ENCODE measurements at regions not wholly inside any gene's neighbourhood (a gene's known extent, or its start where the extent isn't known, plus 50 kb on each side); places are given as distances from the start of the nearest gene placed in this dataset.

DNA sequence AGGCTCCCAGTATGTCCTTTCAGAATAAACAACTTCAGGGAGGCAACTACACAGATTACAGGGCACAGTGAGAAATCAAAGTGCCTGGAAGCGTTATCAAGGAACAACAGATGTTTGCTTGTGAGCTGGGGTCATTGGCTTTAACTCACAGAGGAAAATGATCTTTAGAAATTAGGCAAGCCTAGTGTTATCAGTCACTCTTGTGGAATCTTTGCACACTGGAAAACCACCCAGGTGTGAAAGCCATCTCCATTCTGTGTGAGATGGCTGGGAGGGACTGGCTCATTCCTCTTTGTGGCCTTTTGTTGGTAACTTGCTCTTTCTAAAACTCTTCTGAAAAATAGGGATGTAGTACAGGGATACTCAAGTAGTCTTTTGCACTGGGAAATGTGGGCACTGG, 716.0 kb downstream of the XPNPEP1 start:
- no peaks in the 10 kb centered on the region for H3K36me3 ChIP-seq (replicated peaks; ENCODE audit: insufficient read depth, low read depth)
- no peaks in the 10 kb centered on the region for H3K9me3 ChIP-seq (ENCODE audit: low read depth)
- no peak overlapping the region for H2AFZ ChIP-seq
- TF ChIP-seq EZH2 (IDR thresholded peaks at IDR 0.05; ENCODE audit: borderline replicate concordance) = no peak
- no peak for TF ChIP-seq EZH2phosphoT487 (IDR thresholded peaks at IDR 0.05; ENCODE audit: low read depth, severe bottlenecking, unreplicated experiment)
- no peak for TF ChIP-seq CTCF (IDR thresholded peaks at IDR 0.05; ENCODE audit: poor library complexity)
- no peaks in the 10 kb centered on the region for H3K4me1 ChIP-seq (ENCODE audit: insufficient read depth)
- WGBS (ENCODE audit: low lambda C conversion rate, missing lambda C conversion rate) = 64% methylated on average over 1 of the region's 1 CpG
- peak overlapping the region; percentile 48 for H3K27ac ChIP-seq
- no peak for DNase-seq (ENCODE audit: low spot score)
- H3K79me2 ChIP-seq = no peaks in the 10 kb centered on the region
- no peaks in the 10 kb centered on the region for H3K27me3 ChIP-seq
- H4K20me1 ChIP-seq (ENCODE audit: insufficient read depth, poor library complexity, severe bottlenecking) = no peaks in the 10 kb centered on the region
- H3K9me2 ChIP-seq (replicated peaks; ENCODE audit: insufficient read depth) = no peaks in the 10 kb centered on the region
- no peak overlapping the region for H3K4me2 ChIP-seq
- H3K4me3 ChIP-seq = no peak overlapping the region

GRCh38 chr10:109205929-109206585, 717.3 kb downstream of the XPNPEP1 start:
- no peak overlapping the region for H2AFZ ChIP-seq
- H3K36me3 ChIP-seq (replicated peaks; ENCODE audit: insufficient read depth, low read depth) = no peaks in the 10 kb centered on the region
- H3K4me2 ChIP-seq = no peak overlapping the region
- H3K4me3 ChIP-seq = no peak overlapping the region
- H3K27me3 ChIP-seq = no peaks in the 10 kb centered on the region
- no peaks in the 10 kb centered on the region for H3K79me2 ChIP-seq
- no peaks in the 10 kb centered on the region for H4K20me1 ChIP-seq (ENCODE audit: insufficient read depth, poor library complexity, severe bottlenecking)
- WGBS (ENCODE audit: low lambda C conversion rate, missing lambda C conversion rate) = 60% methylated on average over 3 of the region's 3 CpGs
- no peaks in the 10 kb centered on the region for H3K9me3 ChIP-seq (ENCODE audit: low read depth)
- H3K27ac ChIP-seq = peak overlapping the region; percentile 48
- H3K9me2 ChIP-seq (replicated peaks; ENCODE audit: insufficient read depth) = no peaks in the 10 kb centered on the region
- DNase-seq (ENCODE audit: low spot score) = peak; percentile 49
- no peak for TF ChIP-seq CTCF (IDR thresholded peaks at IDR 0.05; ENCODE audit: poor library complexity)
- no peaks in the 10 kb centered on the region for H3K4me1 ChIP-seq (ENCODE audit: insufficient read depth)

- Histone ChIP-seq H3K79me2 (no peaks in the 10 kb centered on the region), H4K20me1 (ENCODE audit: insufficient read depth, poor library complexity, severe bottlenecking) (no peaks in the 10 kb centered on the region), H3K4me3 (no peak overlapping the region), H2AFZ (no peak overlapping the region), H3K27ac (no peak overlapping the region), H3K36me3 (replicated peaks; ENCODE audit: insufficient read depth, low read depth) (no peaks in the 10 kb centered on the region), H3K4me2 (no peak overlapping the region), H3K4me1 (ENCODE audit: insufficient read depth) (no peaks in the 10 kb centered on the region), H3K27me3 (no peaks in the 10 kb centered on the region), H3K9me3 (ENCODE audit: low read depth) (no peaks in the 10 kb centered on the region), H3K9me2 (replicated peaks; ENCODE audit: insufficient read depth) (no peaks in the 10 kb centered on the region)
- DNase-seq (ENCODE audit: low spot score) = no peak
- 84% methylated on average over 3 of the region's 3 CpGs for WGBS (ENCODE audit: low lambda C conversion rate, missing lambda C conversion rate)
- TF ChIP-seq EZH2phosphoT487 (IDR thresholded peaks at IDR 0.05; ENCODE audit: low read depth, severe bottlenecking, unreplicated experiment) = no peak
- TF ChIP-seq CTCF (IDR thresholded peaks at IDR 0.05; ENCODE audit: poor library complexity) = no peak
- no peak for TF ChIP-seq EZH2 (IDR thresholded peaks at IDR 0.05; ENCODE audit: borderline replicate concordance)
Observed at GRCh38 chr10:109203646-109204353, 719.5 kb downstream of the XPNPEP1 start.
